SIG-M5 treated with dmso at 0.1 percent for 504 hours (cell line): ENCODE measurements at regions not wholly inside any gene's neighbourhood (a gene's known extent, or its start where the extent isn't known, plus 50 kb on each side); places are given as distances from the start of the nearest gene placed in this dataset.

Experiments
- DNase-seq: peaks from one replicate; lab custom pipeline; 2025; ENCODE audit not compliant: unreplicated experiment; lab: John Stamatoyannopoulos, UW

DNA sequence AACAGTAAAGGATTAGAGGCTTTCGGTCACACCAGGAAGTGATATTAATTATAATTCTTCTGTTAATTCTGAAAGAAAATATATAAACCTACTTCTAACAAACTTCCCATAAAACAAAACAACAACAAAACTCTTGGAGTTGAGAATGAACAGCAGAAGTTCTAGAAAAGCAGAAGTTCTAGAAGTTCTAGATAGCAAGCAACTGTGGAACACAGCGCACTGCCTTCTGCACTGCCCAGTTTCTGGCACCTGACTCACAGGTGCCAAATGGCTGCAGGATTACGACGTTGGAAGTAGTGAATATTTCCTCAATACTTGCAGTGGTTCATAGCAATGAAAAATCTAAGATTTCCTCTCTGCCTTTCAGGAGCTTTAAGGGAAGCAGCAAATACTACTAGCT is 132.2 kb downstream of the OR13A1 start:
- no peak for DNase-seq

DNA sequence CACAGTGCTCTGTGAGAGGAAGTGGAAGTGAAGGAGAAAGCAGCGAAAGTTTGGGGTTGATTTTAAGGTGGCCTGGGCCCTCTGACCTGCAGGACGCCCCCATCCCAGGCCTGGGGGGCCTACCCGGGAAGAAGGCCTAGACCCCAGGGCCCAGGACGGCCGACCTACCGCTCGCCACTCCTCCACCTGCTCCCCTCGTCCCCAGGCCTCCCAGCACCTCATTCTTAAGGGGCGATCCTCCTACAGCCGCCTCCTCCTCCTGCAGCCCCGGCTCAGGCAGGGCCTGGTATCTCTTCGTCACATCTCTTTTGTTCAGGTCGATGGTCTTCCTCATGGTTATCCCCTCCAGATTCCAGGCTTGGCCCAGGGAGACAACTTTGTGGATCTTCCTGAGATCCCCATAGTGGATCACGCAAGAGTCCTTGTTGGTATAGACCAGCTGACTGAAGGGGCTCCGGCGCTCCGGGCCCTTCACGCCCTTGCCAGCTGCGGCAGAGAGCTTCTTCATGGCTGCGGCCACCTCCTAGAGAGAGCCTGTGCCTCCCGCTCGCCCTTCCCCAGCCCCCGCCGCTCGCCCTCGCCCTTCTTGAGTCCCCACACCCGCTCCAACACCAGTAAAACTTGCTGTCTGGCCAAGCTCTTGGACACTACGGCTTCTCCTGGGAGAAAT is 117.5 kb downstream of the OR13A1 start:
- DNase-seq: no peak

DNA sequence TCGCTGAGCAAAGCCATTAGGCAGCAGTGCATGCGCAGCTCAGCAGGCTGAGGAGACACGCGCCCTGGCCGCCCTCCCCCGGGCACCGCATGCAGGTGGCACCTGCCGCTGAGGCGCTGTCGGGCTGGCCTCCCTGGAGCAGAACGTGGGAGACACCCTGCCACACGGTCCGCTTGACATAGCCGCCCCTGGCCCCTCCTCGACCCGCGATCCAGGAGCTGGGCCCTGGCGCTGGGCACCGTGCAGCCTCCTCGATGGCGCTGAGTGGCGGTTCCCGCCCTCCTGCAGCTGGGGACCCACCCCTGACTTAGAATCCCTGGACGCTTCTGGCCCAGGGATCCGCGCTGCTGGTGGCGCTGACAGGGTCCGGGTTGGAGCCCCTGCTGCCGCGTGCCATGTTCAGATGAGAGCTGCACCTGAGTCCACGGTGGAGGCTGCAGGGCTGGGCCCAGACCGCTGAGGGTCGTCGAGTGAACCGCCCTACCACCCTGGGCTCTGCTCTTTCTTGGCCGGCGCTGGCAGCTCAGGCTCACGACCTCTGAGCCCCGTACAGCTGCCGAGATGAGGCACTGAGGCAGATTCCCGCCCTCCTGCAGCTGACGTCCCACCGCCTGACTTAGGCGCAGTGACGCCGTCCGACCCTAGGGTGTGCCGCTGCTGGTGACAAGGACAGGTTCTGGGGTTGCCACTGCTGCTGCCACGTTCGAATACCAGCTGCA is 116.8 kb downstream of the OR13A1 start:
- no peak for DNase-seq

DNA sequence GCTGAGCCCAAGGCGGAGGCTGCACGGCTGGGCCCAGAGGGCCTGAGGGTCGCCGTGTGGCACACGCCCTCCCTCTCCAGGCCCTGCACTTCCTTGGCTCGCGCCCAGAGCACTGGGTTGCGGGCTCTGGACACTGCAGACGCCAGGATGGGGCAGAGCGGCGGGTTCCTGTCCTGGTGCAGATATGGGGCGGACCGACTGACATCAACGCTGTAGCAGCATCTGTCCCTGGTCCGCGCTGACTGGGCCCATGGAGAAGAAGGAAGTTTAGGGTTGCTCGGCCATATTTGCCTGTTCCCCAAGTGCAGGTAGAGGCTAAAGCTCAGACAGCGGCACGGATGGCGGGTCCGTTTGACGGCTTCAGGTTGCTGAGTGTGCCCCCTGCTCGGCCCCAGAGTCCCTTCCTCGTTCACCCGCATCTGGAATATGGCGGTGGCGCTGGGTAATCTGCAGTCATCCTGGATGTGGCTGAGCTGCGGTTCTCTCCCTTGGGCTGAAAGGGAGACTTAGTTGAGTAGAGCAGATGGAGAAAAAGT is 116.1 kb downstream of the OR13A1 start:
- DNase-seq: no peak

DNA sequence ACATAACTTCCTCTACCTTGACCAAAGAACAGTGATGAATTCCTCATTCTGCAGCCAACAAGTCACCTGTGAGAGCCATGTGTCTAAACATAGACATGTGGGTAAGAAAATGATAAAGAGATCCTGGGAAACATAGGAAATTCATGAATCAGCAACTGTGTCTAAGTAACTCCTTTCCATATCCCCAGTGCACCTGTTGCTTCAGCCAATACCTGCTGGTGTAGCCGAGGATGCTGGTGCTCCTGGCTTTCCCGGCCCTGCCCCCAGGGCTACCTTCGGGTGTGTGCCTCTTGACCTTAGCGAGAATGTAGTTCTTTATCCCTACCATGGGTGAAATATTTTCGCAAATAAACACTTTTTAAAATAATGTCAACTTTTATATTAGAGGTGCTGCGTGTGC is 114.1 kb downstream of the OR13A1 start:
- no peak for DNase-seq

DNA sequence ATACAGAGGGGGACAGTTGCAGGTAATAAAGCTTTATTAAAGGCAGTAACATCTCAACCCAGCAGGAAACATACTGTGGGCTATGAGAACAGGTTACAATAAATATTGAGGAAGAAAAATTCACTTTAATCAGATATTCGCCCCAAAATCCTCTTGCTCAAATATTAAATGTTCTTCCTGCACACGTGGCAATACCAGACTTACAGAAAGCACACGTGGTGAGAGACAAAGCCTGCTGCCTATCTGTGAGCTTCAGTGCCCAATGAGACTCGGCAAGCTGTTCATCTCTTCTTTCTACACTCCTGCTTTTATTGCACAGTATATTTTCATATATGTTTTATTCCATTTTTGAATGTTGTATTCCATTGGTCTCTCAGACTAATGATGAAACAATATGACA is 113.2 kb downstream of the OR13A1 start:
- no peak for DNase-seq

DNA sequence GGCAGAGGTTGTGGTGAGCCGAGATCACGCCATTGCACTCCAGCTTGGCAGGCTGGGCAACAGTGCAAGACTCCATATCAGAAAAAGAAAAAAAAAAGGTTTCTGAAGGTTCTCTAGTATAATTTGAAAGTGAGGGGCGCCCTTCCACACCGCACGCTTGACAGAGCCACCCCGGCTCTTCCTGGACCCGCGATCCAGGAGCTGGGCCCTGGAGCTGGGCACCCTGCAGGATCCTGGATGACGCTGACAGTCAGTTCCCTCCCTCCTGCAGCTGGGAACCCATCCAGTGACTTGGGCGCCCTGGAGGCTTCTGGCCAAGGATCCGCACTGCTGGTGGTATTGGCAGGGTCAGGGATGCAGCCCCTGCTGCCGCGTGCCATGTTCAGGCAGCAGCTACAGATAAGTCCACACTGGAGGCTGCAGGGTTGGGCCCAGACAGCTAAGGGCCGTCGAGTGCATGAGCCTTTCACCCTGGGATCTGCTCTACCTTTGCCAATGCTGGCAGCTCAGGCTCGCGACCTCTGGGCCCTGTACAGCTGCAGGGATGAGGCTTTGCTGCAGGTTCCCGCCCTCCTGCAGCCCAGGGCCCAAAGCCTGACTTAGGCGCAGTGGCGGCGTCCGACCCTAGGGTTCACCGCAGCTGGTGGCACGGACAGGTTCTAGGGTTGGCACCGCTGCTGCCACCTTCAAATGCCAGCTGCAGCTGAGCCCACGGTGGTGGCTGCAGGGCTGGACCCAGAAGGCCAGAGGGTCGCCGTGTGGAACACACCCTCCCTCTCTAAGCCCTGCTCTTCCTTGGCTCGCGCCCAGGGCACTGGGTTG is 110.2 kb downstream of the OR13A1 start:
- DNase-seq: no peak

DNA sequence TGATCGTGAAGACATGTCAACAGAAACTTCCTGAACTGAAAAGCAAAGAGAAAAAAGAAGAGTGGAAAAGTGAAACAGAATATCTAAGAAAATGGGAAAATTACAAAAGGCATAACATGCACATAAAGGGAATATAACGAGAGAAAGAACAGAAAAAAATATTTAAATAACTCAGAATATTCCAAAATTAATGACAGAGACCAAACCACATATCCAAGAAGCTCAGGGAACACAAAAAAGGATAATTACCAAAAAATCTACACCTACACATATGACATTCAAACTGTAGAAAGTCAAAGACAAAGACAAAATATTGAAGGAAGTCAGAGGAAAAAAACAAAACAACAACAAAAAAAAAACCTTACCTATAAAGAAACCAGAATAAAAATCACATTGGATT is 105.5 kb downstream of the OR13A1 start:
- DNase-seq: no peak

DNA sequence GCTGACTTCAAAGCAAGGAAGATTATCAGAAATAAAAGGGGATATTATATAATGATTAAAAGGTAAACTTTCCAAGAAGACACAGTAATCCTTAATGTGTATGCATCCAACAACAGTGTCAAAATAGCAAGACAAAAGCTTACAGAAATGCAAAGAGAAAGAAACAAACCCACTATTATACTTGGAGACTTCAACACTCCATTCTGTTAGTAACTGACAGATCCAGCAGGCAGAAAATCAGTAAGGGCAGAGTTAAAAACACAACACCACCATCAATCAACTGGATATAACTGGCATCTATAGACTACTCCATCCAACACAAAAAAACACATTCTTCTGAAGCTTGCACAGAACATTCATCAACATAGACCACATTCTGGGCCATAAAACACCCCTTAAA is 103.8 kb downstream of the OR13A1 start:
- DNase-seq: no peak

DNA sequence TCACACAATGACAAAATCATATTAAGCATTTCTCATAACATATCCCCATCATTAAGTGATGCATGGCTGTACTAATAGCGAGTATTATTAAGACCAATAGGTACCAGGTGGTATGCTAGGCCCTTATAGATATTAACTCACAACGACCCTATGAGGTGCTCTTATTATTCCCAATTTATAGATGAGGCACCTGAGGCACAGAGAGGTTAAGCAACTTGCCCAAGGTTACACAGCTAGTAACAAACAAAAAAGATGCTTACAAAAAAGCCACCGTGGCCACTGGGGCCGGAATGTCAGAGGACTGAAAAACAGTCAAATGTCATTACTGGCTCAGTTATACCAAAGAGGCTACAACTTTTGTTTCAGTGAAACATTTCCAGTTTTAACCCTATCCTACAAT is 96.0 kb downstream of the OR13A1 start:
- DNase-seq: no peak

DNA sequence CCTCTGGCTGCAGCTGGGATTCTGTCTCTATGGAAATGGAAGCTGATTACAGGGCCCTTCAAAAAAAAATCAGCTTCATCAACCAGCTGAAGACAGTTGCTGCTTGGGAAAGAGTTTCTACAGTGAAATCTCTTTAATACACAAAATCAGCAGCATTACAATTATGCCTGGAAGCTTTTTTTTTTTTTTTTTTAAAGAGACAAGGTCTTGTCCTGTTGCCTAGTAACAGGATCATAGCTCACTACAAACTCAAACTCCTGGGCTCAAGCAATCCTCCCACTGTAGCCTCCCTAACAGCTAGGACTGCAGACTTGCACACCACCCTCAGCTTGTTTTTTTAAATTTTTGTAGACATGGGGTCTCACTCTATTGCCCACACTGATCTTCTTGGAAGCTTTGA is 94.5 kb downstream of the OR13A1 start:
- DNase-seq: no peak

DNA sequence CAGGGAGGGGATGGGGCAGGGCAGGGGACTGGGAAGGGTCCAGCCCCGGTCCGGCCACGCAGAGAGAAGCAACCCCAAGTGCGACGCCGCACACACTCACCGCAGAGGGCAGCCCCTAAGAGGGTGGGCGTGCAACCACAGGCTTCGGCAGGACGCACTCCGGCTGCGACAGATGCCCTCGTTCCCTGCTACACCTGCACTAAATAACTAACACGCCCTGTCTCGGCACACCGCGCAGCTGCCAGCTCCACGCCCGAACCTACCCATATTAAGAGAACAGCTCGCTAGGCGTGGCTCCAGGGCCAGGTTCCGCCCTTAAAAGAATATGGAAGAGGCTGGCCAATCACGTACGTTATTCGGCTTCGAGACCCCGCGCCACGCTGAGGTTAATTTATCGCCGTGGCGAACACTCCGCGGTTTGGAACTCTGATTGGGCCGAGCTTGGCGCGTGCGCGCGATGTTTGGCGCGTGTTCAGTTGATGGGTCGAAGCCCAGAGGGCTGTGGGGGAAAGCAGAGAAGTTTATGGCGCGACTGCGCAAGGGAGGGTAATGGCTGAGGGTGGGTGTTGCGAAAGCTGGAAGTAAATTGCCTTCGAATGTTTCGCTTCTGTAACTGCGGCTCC is 91.1 kb downstream of the OR13A1 start:
- DNase-seq: no peak

DNA sequence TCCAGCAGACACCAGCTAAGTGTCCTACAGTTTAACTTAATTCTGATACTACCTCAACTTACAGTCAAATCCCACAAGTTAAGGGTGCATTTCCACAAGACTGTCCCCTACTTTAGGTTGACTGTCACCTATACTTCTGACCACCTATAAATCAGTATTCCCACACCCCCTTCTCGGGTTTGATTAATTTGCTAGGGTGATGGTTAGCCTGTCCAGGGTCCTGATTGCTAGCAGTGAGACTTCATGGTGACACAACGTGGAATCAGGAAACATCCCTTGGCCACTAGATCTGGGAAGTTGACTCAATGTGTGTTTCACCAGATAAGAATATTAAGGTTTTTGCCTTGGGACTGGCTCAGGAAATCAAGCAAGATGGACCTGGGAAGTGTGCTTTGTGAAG is 88.4 kb downstream of the OR13A1 start:
- no peak for DNase-seq

DNA sequence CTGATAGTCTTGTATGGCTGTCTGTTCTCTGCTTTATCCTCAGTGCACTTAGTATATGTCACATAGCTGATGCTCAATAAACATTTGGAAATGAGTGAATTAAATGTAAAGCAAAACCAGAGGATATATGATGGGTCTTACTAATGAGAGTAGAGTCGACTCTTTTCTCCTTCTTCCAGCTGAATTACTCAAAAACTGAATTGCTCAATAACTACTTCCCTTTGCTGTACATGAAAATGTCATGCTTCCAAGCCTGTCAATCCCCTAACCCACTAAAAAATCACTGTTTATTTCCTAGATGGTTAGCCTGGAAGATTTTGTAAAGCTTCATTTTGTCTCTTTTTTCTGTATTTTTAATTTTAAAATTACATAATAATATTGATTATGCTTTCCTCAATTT is 88.0 kb downstream of the OR13A1 start:
- DNase-seq: peak; percentile 3

DNA sequence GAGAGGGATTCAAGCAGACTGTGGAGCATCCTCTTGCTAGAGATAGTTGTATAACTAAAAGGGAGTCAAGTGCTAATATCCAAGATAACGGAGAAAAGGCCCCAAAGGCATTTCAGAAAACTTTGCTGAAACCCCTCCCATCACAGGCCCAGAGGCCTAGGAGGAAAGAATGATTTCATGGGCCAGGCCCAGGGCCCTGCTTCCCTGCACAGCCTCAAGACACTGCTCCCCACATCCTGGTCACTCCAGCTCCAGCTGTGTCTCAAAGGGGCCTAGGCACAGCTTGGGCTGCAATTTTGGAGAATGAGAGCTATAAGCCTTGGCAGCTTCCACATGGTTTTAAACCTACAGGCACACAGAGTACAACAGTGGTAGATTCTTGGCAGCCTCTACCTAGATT is 85.6 kb downstream of the OR13A1 start:
- no peak for DNase-seq

DNA sequence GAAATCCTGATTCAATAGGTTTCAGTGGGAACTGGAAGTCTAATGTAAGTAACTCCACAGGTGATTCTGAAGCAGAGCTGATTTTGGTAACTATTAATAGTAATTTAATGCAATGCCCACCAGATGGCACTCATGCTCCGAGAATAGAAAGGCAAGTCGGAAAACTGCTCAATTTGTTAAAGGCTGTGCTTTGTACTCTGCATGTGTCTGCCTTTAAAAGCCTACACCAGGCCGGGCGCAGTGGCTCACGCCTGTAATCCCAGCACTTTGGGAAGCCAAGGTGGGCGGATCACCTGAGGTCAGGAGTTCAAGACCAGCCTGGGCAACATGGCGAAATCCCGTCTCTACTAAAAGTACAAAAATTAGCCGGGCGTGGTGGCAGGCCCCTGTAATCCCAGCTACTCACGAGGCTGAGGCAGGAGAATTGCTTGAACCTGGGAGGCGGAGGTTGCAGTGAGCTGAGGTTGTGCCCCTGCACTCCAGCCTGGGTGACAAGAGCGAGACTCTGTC is 80.1 kb downstream of the OR13A1 start:
- peak; percentile 70 for DNase-seq

DNA sequence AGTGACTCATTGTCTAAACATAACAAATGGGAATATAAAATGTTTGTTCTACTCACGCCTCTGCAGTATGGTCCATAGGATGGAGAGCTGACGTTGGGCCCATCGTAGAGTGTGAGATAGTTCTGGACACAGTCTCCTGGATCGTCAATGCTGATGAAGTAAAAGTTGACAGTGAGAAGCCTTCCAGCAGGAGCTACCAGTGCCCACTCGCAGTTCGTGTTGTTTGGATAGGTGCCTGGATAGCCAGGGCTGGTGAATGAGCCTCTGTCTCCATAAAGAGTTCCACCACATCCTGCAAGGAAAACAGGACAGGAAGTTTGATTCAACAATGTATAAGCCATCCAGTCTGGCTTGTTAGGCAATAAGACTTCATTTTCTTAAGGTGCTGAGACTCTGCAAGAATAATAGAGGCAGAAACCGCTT is 79.6 kb downstream of the OR13A1 start:
- no peak for DNase-seq

DNA sequence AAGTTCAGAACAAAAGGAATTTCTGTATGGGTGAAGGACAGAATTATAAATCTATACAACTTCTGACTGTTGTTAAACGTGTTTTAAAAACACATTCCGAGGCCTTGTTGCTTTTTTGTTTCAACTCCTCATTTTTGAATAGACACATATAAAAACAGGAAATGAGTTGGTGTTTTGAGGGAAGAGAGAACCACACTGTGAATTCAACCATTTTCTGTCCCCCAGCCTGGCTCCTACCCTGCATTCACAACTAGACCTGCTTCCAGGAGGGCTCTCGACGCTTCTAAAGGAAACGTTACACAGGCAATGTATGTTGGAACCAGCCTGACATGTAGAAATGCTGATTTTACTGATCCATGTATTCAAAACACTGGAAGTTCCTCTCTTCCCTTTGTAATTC is 76.5 kb downstream of the OR13A1 start:
- DNase-seq: no peak

DNA sequence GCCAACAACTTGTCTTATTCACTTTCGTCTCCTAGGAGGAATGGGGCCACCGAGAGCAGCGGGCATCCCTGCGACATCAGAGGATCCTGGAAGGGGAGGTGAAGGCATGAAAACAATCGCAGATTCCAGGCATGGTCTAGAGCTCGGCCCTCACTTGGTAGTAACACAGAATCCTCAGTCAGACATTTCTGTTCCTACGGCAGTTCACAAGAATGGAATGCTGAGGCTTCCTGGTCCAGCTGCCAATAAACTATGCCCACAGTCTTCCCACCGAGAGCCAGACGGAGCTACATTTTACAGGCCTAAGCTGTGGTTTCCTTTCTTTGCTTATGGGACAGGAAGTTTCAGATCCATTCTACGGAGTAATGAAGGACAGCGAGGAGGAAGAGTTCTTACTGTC is 75.8 kb downstream of the OR13A1 start:
- DNase-seq: no peak

DNA sequence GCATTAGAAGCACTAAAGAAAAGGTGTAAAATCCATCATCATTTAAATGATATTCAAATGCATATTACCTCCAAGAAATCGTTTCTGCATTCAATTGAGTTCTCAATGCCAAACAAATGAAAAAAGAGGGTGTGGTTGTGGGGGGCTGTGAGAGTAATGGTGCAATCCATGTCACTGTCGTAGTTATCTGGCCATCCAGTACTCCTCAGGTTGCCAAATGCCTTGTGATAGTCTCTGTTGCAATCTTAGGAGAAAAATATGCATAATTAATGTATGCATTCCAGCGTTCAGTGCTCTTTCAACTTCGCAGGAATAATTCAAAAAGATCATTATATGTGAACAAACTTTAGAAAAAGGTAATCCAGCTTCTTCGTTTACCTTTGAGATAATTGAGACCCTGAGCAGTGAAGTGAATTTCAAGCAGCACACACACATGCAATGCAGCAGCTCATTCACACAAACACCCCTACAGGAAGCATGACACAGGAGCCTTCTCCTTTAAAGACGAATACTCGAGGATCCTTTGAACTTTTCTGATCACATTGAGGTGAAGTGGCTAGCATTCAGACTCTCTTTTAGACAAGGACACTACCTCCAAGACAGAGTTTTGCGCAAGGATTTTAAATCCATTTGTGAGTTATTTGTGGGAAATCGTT is 73.4 kb downstream of the OR13A1 start:
- DNase-seq: no peak

DNA sequence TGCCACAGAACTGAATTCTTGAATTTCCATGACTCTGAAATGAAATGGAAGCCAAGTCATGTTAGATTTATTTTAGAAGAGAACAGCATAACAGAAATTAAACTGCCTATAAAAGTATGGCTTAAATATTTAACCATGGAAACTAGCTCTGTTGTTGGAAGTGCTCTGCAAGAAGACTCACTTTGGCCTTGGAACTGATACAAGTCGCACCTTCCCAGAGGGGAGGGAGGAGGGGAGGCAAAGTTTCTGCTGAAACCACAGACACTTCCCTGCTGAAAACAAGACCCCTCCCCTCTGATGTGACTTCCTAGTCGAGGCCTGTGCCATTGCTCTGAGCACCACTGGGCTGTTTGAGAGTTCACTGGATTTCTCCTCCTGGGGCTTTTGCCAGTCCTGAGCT is 72.1 kb downstream of the OR13A1 start:
- DNase-seq: no peak
